NCI-H345 treated with DMSO at 0.1 percent for 48 hours (cell line): ENCODE measurements at regions not wholly inside any gene's neighbourhood (a gene's known extent, or its start where the extent isn't known, plus 50 kb on each side); places are given as distances from the start of the nearest gene placed in this dataset.

Experiments
- DNase-seq: peaks from one replicate; lab custom pipeline; 2025; ENCODE audit not compliant: unreplicated experiment; lab: John Stamatoyannopoulos, UW

DNA sequence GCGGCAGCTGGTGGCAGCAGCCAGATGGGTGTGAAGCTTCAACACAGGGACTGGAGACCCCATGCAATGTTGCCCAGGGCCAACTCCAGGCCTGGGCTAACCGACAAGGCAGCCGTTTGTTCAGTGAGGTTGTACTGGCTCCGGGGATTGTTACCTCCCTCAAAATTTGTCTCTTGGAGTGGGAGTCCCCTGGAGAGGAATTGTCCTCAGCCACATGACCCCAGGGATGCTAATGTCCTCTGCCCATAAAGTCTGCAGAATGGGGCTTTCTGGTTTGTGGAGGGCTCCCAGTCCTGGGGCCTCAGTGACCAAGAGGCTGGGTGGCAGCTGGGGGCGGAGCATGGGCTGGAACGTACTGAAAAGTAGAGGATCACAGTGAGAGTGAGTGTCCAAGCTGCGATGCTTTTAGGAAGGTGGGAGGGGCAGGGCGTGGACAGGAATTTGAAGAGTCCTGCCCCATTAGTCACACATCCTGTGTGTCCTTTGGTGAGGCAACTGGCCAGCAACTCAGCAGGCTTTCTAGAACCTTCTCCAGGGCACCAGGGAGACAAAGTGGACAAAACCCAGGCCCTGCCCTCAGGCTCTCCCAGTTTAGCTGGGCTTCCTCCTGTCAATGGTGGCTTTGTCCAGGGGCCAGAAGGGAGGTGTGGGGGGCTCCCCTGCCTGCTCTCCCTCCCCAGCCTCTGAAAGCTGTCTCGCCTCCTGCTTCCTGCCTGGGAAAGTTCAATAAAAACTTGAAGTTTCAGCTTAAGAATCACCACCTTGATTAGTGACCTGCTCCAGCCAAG is 114.0 kb downstream of the NSG2 start:
- DNase-seq: no peak

DNA sequence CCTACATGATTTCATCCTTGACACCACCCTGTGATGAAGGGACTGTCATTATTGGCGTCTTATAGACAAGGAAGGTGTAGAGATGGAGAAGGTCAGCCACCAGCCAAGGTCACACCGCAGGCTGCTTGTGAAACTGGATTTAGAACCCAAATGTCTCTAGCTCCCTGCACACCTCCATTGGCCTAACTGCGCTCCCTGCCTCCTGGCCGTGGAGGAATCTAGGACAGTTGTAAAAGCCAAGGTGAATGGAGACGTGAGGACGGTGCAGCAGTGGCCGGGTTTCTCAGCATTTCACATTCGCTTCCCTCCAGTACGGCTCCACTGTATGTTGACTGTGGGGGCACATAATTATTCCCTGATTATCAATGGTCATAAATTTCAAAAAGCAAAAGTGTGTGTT is 119.9 kb downstream of the NSG2 start:
- DNase-seq: no peak

DNA sequence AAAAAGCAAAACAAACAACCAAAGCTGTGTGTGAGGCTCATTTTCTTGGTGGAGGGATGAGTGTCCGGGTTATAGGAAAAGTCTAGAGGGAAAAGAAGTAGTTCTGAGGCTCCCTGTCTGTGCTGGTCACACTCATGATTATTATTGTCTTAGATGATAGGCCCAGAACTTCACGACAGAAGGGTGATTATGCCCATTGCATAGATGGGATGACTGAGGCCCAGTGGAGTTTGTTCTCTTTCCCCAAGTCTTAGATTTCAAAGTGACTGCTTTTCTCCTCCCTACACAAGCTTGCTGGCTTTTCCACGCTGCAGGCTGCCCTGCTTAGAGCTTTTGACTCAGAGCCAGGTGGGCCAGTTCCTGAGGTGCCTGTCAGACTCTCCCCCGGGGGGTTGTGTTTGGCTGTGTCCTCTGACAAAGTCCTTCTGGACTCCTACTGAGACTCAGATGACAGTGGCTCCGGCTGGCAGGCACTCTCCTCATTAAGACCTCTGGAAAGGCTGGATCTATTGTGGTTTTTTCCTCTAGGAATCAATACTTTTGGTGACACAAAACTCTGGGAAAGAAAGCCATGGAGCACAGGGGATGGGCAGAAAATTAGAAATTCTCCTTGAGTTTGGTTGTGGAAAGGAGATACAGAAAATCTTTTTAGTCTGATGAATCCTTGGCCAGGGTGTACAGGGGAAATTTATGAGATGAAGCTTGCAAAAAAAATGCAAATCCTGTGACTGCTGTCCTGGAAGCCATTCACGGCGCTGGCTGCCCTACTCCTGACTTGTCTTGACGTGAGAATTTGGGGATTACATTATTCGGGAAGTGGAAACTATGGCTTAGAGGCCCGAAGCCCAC is 120.9 kb downstream of the NSG2 start:
- DNase-seq: peak; percentile 90

DNA sequence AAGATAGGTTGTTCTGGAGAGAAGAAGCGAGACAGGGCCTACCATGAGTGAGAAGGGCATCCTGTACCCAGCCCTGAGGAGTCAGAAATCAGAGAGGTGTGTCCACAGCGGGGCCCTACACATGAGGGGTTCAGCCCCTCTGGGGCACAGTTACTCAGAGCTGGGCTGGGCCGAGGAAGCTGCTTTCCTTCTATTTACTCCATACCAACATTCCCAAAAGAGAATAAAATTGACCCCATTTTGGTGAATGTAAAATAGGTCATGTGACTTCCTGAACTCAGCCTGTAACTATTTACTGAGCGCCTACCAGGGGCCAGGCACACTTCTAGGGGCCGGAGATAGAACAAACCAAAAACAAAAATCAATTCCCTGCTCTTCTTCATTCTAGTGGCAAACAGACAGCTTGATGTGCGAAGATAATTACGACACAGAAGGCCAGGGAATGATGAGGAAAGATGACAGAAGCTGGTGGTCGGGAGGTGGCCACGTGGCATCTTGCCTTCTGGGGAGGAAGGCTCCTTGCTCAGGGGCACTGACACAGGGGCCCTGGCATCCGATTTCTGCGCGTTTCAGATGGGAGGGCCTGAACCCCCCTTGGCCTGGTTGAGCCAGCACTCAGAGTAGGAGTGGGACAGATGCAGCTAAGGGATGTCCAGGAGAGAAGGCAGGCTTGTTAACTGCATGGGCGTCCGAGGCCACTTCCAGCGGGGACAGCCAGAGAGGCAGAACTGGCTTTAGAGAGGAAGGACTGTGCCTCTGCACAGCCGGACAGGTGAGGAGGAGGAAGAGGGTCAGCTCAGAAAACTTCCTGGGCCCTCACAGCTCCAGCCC is 121.8 kb downstream of the NSG2 start:
- DNase-seq: no peak

DNA sequence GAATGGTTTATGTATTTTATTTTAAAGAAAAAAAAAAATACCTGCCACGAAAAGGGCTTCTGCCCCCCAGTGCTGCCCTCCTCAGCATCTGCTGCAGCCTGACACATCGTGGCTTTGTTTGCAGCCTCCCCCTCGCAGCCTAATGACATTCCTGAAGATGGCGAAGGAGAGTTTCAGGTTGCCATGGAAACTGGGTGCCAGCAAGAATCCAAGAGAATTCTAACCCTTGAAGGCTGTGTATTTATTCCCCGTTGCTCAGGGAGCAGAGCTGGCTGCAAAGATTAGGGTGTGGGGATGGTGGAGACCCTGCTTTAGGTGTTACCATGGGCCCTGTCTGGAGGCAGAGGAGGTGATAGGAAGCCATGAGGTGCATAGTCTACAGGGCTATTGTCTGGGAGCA is 126.6 kb downstream of the NSG2 start:
- no peak for DNase-seq

DNA sequence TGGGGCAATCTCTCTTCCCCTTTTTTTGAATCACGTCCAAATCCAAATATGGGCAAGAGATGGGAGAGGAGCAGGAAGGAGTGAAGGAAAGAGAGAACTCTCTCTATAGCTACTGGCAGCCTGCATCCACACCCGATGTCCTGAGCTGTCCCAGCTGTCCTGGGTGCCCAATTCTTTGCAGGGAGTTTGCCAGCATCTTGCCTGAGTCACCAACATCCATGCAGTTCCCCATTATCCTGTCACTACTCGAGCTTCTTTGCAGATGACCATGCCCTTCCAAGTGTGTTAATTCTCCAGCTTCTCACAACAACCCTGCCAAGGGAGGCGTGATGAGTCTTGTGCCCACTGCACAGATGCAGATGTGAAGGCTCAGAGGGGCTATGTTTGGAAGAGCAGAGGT is 127.1 kb downstream of the NSG2 start:
- no peak for DNase-seq

DNA sequence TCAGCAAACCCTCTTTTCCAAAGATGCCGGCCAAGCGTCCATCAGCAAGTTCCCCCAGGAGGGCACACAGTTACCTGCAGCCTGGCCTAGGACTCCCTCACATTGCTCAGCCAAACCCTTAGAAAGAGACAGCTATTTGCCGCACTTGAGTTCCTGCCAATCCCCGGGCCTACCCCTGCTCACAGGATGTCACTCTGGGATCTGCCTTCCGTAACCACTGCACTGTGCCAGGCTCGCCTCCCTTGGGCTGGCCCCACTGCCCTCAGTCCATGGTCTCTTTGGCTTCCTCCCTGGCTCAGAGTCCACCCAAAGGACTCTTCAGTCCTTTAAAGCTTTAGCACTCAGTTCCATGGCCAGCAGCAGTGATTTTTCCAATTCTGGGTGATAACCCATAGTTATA is 128.3 kb downstream of the NSG2 start:
- no peak for DNase-seq

DNA sequence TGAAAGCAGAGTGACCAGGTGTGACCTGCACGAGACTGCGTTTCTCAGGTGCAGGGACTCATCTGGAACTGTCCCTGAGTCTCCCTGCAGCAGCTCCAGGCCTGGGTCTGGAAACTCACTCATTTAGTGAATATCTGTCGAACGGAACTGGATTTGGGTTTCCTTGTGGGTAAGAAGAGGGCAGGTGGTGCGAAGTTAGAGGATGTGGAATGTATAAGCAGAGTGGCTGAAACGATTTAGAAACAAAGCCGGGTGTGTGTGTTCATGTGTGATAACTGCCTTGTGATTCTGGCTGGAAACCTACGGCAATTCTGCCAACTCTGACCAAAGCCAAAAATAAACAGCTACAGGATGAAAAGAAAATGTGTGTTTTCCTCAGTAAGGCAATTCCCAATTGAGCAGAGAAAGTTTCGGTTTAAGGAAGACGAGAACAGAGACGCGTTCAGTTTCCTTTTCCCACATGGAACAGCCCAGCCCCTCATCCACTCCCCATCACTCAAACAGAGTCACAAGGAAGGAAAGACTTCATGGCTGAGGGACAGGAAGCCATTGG is 130.3 kb downstream of the NSG2 start:
- DNase-seq: no peak

DNA sequence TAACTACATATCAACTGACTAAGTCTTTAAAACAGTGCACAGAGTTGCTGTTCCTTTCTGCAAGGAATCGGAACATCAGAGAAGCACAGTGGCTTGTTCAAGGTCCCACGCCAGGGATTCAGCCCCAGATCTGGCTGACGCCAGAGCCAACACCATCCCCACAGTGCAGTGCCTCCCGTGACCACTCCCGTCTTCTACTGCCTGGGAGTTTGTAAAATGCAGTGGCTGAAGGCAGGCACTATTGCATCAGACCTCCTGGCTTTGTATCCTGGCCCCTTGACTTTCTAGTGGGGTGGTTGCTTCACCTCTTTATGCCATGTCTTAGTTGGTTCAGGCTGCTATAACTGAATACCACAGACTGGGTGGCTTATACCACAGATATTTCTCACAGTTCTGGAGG is 131.0 kb downstream of the NSG2 start:
- DNase-seq: no peak

DNA sequence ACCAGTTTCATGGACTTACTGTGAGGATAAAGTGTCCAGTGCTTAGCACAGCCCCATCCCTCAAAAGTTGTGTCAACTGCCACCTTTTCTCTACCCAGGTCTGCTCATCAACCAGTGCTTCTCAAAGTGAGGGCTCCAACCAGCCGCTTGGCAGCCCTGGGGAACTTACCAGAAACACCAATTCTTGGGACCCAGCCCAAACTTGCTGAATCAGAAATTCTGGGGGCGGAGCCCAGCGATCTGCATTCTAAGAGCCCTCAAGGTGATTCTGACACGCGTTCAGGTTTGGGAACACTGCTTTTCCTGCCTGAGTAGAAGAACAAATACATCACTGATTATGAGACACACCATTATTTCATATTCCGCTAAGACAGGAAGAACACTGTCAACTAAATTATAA is 132.0 kb downstream of the NSG2 start:
- no peak for DNase-seq

DNA sequence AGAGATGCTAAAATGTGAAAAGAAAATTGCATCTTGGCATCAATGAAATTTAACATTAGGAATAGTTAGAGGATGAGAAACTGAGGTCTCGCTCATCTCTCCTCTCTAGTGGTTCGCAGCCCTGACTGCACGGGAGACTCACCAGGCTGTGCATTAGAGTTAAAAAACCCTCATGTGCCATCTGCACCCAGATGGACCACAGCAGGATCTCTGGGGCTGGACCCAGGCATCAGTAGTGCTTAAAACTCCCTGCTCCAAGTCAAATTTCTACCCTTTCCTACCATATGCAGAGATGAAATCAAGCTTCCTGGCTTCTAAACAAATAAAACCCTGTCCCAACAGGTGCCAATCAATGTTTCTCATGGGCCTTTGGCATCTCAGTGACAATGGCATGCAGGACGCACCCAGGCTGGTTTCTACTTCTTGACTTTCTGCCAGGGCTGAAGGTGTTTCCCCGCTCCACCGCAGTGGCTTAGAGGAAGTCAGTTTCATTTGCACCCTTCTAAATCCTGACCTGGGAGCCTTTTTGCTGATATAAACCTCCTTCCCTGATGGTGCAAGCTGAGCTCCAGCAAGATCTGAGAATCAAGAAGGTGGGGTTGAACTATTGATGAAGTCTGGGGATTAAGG is 132.6 kb downstream of the NSG2 start:
- DNase-seq: no peak

DNA sequence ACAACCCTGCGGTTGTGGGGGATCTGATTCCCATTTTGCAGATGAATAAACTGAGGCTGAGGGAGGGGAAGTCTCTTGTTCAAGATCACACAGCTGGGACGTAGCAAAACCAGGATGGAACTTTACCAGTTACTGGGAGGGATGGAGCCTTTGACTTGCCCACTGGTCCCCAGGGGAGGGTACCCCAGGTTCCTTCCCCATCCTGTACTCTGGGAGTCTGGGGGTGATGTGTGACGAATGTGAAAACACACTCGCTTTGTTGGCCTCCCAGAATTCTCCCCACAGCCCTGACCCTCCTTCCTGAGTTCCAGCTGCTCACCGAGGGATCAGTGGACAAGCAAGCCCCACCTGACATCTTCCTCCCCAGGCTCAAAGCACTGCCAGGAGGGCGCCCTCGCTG is 135.1 kb downstream of the NSG2 start:
- no peak for DNase-seq

DNA sequence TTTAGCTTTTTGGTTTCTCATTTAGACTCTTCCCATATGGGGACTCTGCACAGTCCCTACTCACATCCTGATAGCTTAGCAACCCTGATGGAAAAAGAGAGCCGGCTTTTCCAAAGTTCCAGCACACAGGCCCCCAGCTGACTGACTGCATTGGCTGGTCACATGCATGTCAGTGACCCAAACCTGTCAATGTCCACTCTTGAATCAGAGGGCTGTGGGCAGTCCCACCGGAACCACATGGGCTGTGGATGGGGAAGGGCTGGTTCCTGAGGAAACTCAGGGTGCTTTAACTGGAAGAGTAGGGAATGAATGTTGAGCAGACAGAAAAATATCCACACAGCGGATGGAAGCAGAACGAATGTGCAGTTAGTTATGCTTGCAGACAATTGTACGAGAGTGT is 136.6 kb downstream of the NSG2 start:
- DNase-seq: no peak

DNA sequence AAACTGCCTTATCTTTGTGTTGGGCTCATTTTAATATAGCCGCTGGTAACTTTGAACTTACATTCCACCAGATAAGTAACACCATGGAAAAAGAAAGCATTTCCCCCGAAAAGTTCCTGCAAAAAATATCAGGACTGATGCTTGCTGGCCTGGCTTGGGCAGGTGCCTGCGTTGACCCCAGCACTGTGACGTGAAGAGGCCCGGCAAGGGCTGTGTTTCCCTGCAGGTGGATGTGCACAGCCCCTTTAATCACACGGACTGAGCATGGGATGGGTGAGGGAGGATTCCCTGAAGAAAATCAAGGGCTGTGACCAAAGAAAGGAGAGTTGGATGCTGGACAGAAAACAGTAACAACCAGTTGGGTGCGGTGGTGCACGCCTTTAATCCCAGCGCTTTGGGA is 138.2 kb downstream of the NSG2 start:
- DNase-seq: no peak

DNA sequence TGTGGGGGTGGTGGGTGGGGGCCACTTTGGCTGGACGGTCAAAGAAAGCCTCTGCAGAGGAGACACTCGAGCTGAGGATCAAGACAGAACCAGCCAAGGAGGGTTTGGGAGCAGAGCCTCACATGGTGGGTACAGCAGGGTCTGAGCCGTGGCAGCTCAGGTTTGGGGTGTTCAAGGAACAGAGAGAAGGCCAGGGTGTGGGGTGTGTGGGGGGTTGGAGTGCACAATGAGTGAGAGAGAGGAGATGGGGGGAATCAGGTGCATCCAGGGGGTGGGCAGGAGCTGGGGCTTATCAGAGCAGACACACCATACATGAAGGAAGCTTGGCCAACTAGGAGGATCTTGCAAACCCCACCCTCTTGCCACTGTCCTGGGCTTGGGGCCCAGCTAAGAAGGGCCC is 140.0 kb downstream of the NSG2 start:
- no peak for DNase-seq

DNA sequence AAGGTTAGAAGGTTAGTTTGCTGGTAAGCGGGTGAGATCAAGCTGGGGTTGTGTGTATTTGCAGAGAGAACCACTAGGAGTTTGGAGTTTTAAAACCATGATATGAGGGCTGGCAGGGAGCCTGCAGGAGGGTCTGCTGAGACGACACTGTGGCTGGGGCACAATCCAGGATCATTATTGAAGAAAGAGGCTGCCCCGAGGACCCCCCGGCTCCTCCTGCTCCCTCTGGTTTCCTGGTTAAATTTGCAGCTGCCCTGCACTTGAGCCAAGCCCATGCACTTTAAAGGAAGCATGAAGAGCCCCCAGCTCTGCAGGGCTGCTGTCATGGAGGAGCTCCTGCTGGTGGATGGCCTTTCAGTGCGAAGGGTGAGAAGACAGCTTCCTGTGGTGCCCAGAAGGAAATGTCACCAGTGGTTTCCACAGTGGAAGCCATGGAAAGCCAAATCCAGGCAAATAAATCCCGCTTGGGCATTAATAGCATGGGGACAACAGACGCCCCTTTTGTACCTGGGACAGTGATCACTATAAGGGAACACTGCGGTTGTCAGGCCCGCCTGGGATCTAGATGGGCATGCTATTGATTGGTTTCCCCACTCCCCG is 140.7 kb downstream of the NSG2 start:
- no peak for DNase-seq

DNA sequence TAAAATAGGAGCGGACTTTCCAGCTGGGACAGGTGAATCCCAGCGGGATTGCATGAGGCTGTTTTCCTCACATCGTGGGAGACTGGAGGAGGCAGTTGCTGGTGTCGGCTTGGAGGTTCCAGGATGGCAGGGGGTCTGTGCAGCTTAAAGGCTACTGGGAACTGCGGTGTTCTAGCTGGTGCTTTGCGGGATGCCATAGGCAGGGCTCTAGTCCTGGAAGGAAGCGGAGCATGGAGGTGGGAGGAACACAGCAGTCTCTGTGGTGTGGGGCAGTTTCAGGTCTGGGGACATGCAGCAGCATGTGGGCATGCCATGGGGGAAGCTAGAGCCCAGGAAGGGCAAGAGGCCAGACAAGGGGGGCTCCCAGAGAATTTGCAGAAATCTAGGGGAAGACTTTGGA is 141.5 kb downstream of the NSG2 start:
- DNase-seq: no peak

DNA sequence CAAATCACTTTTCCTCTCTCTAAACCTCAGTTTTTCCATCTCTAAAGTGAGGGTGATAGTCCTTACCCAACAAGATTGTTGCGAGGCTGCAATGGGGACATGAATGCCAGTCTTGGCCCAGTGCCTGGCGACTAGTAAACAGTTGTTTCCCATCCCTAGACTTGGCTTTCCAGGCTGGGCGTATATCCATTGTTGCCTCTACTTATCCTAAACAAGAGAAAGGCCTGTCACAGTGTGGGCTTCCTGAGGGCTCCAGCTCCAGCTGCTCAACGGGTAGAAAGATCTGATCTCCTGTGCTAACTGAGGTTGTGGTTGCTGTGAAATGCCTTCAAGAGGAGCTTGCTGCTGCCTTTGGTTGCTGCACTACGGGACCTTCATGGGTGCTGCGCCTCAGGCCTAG is 142.0 kb downstream of the NSG2 start:
- DNase-seq: no peak

DNA sequence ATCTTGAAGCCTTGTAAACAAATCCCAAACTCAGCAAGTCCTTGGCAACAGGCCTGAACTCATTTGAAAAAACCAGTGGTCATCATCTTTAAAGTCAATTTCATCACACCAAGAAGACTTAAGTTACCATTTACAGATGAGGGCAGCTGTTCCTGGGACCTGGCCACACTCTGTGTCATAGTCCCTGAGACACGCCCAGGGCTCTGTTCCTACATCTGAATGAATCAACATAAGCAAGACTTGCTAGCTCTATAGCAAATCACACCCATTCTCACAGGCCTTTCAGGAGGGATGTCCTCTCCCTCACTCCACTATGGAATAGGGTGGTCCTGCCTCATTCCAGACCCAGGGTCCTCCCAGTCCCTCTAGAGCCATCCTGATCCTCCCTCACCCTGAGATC is 142.8 kb downstream of the NSG2 start:
- DNase-seq: no peak
